NT2/D1 (cell line): ENCODE measurements at regions not wholly inside any gene's neighbourhood (a gene's known extent, or its start where the extent isn't known, plus 50 kb on each side); places are given as distances from the start of the nearest gene placed in this dataset.

ENCODE experiments used
- SUZ12 ChIP-seq: IDR thresholded peaks from 2 replicates; pipeline ENCODE4 v1.6.1; 2011; ENCODE audit not compliant: insufficient read length, insufficient read depth; ENCODE audit errors: extremely low read depth
- YY1 ChIP-seq: IDR thresholded peaks from 2 replicates; pipeline ENCODE4 v1.6.1; 2011; ENCODE audit not compliant: insufficient read length, insufficient read depth
- ZNF274 ChIP-seq: IDR thresholded peaks from 2 replicates; pipeline ENCODE4 v1.6.1; 2011; ENCODE audit warnings: mild to moderate bottlenecking, low read depth, low read length

GRCh38 chr12:127025545-127025944 lies 1241.4 kb upstream of the TMEM132C start:
- no peak for TF ChIP-seq YY1
- TF ChIP-seq ZNF274, result no peak
- TF ChIP-seq SUZ12, result no peak
